Peyer's patch (tissue), 4 donors: ENCODE measurements at regions not wholly inside any gene's neighbourhood (a gene's known extent, or its start where the extent isn't known, plus 50 kb on each side); places are given as distances from the start of the nearest gene placed in this dataset.

Source experiments
- CTCF ChIP-seq, 6 experiments: fragments of 450-650 bp in 4 of 6; fragments of 200-600 bp in 2 of 6; sonication (generic) in 1 of 6; IDR thresholded peaks; one replicate each; pipeline ENCODE4 v1.5.1; 2017 to 2019; ENCODE audit warnings: antibody characterized with exemption in 6 of 6, mild to moderate bottlenecking in 3 of 6, moderate library complexity in 1 of 6
- POLR2A ChIP-seq, 2 donors: fragments of 450-650 bp; IDR thresholded peaks; one replicate each; pipeline ENCODE4 v1.5.1; 2017; ENCODE audit warnings: antibody characterized with exemption in 2 of 2, mild to moderate bottlenecking in 2 of 2, moderate library complexity in 2 of 2

- TF ChIP-seq CTCF (IDR thresholded peaks at IDR 0.05): no peak
- no peak for TF ChIP-seq POLR2A (IDR thresholded peaks at IDR 0.05)
These were observed 190.7 kb upstream of the CHRM2 start for GRCh38 chr7:136677471-136678365.
